ENCODE measurements at regions not wholly inside any gene's neighbourhood (a gene's known extent, or its start where the extent isn't known, plus 50 kb on each side); places are given as distances from the start of the nearest gene placed in this dataset.
"Not testable (repeated sequence)": the region's sequence is repeated elsewhere in the genome, so short reads cannot be mapped to it uniquely, and the experiment has no call there.

DNA sequence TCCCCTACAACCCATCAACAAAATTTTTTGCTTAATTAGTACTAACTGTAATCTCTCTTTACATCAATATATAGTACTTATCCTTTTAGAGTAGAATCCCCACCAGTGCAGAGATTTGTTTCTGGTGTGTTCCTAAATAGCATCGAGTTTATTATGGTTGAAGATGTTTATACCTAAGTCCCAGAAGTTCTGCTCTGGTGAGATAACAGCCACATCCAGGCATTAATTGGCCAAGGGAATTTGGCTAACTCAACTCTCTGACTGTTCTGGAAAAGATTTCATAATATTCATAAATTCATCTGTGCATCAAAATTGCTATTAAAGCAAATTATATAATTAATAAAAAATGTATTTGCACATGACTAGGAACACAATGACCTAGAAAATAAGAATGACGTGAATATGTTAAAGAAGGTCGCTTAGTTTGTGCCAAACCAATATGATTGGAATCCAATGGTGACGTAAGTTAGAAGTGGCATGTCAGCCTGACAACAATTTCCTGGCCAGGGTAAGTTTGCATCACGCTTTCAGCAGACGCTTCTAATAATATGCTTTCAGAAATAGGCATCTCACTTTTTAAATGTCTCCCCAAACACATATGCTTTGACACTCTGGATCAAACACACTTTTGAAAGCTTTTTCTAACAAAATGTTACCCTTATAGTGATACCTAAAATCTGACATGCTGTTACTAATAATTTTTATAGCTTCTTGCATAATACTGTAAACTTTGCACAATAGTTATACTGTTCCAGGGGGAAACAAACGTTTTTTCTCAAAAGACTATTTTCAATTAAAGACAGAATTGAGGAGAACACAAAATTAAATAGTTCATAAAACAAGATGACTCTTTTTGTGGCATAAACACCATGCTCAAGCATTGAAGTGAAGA is 236.7 kb downstream of the TENT5A start:
- DNase-seq (ENCODE audit: low spot score) (no peak), ATAC-seq (ENCODE audit: low FRiP score) (no peak)
- TF ChIP-seq, protein P1, sequence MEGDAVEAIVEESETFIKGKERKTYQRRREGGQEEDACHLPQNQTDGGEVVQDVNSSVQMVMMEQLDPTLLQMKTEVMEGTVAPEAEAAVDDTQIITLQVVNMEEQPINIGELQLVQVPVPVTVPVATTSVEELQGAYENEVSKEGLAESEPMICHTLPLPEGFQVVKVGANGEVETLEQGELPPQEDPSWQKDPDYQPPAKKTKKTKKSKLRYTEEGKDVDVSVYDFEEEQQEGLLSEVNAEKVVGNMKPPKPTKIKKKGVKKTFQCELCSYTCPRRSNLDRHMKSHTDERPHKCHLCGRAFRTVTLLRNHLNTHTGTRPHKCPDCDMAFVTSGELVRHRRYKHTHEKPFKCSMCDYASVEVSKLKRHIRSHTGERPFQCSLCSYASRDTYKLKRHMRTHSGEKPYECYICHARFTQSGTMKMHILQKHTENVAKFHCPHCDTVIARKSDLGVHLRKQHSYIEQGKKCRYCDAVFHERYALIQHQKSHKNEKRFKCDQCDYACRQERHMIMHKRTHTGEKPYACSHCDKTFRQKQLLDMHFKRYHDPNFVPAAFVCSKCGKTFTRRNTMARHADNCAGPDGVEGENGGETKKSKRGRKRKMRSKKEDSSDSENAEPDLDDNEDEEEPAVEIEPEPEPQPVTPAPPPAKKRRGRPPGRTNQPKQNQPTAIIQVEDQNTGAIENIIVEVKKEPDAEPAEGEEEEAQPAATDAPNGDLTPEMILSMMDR (IDR thresholded peaks at IDR 0.05): no peak

DNA sequence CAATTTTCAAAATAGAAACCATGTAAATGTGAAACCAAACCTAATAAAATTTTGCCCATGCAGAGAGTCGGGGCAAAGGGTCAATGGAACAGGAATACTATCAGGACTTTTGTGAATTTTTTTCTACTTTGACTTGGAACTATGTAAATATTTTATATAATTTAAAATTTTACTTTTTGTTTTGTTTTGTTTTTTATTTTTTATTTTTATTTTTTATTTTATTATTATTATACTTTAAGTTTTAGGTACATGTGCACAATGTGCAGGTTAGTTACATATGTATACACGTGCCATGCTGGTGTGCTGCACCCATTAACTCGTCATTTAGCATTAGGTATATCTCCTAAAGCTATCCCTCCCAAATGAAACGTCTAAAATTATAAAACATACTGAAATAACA is 238.3 kb downstream of the TENT5A start:
- ATAC-seq (ENCODE audit: low FRiP score); DNase-seq (ENCODE audit: low spot score): not testable (repeated sequence)

DNA sequence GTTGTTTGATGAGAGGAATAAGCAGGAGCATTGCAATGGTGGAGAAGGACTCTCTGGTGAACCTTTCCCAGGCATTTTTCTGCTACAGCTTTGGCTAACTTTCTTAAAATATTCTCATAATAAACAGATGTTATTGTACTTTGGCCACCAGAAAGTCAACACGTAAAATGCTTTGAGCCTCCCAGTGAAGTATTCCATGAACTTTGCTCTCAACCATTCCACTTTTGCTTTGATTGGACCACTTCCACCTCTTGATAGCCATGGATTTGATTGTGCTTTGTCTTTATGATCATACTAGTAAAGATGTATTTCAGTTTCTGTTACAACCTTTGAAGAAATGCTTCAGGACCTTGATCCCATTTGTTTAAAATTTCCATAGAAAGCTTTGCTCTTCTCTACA is 241.1 kb downstream of the TENT5A start:
- no peak for ATAC-seq (ENCODE audit: low FRiP score)
- no peak for DNase-seq (ENCODE audit: low spot score)
- TF ChIP-seq, protein P1 (IDR thresholded peaks at IDR 0.05): no peak

DNA sequence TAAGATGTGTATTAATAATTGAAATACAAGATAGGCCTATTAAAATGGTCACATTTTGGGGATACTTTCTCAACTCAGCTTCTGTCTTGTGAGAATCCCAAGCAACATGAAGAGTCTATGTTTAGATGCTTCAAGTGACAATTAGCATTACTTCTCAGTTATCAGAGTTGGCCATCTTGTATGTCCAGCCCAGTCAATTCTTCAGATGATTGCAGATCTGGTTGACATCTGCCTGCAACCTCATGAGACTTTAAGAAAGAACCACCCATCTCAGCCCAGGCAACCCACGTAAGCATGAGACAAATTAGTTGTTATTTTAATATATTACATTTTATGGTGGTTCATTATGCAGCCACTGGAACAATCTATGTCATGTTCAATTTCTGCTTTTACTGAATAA is 256.5 kb downstream of the TENT5A start:
- ATAC-seq (ENCODE audit: low FRiP score) (no peak), DNase-seq (ENCODE audit: low spot score) (no peak)
- TF ChIP-seq, protein P1 (IDR thresholded peaks at IDR 0.05): no peak

DNA sequence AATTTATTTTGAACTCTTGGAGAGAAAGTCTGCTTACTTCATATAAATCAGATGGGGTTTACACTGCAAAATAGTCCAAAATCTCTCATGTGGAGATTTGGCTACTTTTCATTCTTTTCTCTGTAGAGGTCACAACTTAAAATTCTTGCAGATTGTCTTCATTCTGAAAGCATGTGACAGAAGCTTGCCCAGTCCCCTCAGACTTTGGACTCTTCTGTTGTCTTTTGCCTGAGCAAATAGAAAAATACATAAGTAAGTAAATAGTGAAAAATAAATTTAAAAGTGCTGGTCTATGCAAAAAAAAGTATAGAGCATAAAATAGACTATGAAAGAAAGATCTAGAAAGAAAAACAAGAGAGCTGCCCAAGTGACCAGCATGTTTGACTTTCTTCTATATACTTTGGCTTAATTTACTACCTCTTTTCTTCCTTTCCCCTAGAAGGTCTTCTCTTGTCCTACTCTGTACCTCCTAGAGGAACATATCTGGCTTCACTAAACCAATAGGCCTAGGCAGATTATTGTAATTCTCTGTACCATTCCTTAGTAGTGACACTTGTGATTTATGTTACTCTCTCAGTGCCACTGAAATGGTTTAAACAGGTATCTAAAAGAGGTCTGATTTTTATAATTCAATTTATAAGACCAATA is 260.9 kb downstream of the TENT5A start:
- no peak for ATAC-seq (ENCODE audit: low FRiP score)
- TF ChIP-seq, protein P1 (IDR thresholded peaks at IDR 0.05): no peak
- DNase-seq (ENCODE audit: low spot score): no peak

DNA sequence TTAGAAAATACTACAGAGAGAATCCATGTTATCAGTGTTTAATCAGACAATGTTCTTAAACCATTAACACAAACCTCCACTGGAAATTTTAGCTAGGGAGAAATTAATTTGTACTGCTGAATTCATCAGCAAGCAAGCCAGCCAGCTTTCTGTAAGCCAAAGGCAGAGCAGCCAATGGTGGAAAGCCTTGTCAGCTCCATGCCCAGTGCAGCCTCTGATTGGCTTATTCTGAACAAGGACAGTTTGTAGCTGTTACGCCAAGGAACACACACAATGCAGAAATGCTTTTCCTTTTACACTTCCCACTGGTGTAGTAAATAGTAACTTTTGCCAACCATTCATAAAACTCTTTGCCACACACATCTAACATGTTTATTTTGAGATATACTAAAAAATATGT is 265.0 kb downstream of the TENT5A start:
- TF ChIP-seq, protein P1 (IDR thresholded peaks at IDR 0.05): no peak
- ATAC-seq (ENCODE audit: low FRiP score) (no peak), DNase-seq (ENCODE audit: low spot score) (no peak)

DNA sequence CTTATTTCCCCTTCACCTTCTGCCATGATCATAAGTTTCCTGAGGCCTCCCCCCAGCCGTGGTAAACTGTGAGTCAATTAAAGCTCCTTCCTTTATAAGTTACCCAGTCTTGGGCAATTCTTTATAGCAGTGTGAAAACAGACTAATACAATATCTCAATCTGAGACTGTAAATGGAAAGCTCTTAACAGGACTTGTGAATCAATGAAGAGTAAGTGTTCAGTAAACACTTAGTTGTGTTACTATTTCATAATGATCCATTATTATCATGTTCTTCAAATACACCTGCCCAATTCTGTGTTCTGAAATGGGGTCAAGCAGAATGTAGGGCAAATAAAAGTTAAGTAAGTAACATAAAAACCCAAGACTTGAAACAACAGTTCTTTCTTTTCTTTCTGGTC is 266.2 kb downstream of the TENT5A start:
- DNase-seq (ENCODE audit: low spot score): no peak
- no peak for ATAC-seq (ENCODE audit: low FRiP score)
- TF ChIP-seq, protein P1 (IDR thresholded peaks at IDR 0.05): no peak
